Neural cell (in vitro differentiated cells): ENCODE measurements at regions not wholly inside any gene's neighbourhood (a gene's known extent, or its start where the extent isn't known, plus 50 kb on each side); places are given as distances from the start of the nearest gene placed in this dataset.

ENCODE experiments used
- H2AFZ ChIP-seq: fragments of 200-600, 300-800 bp; sonication (generic), shearing (Covaris generic); 2 replicates; pipeline ENCODE4 v1.6.0; 2014; ENCODE audit warnings: low read depth, mild to moderate bottlenecking, antibody characterized with exemption, low read length, moderate library complexity
- H3F3A ChIP-seq: fragments of 200-600 bp; shearing (Covaris generic); 2 replicates; pipeline ENCODE4 v1.6.1; 2016; ENCODE audit warnings: mild to moderate bottlenecking, moderate library complexity, mixed read lengths, antibody characterized with exemption, low read length; ENCODE audit not compliant: insufficient read depth, poor library complexity, severe bottlenecking
- H3K27ac ChIP-seq: fragments of 200-600, 300-800 bp; sonication (generic), shearing (Covaris generic); 2 replicates; pipeline ENCODE4 v1.5.1; 2014; ENCODE audit warnings: mild to moderate bottlenecking, low read length, moderate library complexity
- H3K27me3 ChIP-seq: fragments of 300-800, 200-600 bp; sonication (generic), shearing (Covaris generic); 2 replicates; pipeline ENCODE4 v1.6.0; 2014; ENCODE audit warnings: mild to moderate bottlenecking, low read depth, low read length, moderate library complexity; ENCODE audit not compliant: insufficient read depth
- H3K36me3 ChIP-seq: fragments of 300-800, 200-600 bp; sonication (generic), shearing (Covaris generic); 2 replicates; pipeline ENCODE4 v1.5.1; 2014; ENCODE audit warnings: mild to moderate bottlenecking, antibody characterized with exemption, low read length, moderate library complexity; ENCODE audit not compliant: insufficient read depth
- H3K4me2 ChIP-seq: fragments of 300-800, 200-600 bp; sonication (generic), shearing (Covaris generic); 2 replicates; pipeline ENCODE4 v1.6.0; 2014; ENCODE audit warnings: mild to moderate bottlenecking, low read length
- H3K4me3 ChIP-seq: fragments of 300-800, 200-600 bp; sonication (generic), shearing (Covaris generic); 2 replicates; pipeline ENCODE4 v1.5.1; 2014; ENCODE audit warnings: mild to moderate bottlenecking, low read length, moderate library complexity
- H3K79me2 ChIP-seq: fragments of 200-600 bp; shearing (Covaris generic); replicated peaks from 2 replicates; pipeline ENCODE4 v1.6.0; 2014; ENCODE audit warnings: mild to moderate bottlenecking, low read length, moderate library complexity; ENCODE audit not compliant: insufficient read depth
- H3K9ac ChIP-seq: fragments of 300-800, 200-600 bp; sonication (generic), shearing (Covaris generic); 2 replicates; pipeline ENCODE4 v1.6.1; 2016; ENCODE audit warnings: mild to moderate bottlenecking, low read length, mixed read lengths
- H3K9me2 ChIP-seq: fragments of 200-600 bp; shearing (Covaris generic); 2 replicates; pipeline ENCODE4 v1.6.1; 2016; ENCODE audit warnings: mild to moderate bottlenecking, low read length, mixed read lengths; ENCODE audit not compliant: insufficient read depth
- H3K9me3 ChIP-seq: fragments of 200-600, 300-800 bp; sonication (generic), shearing (Covaris generic); 2 replicates; pipeline ENCODE4 v1.6.1; 2016; ENCODE audit warnings: mild to moderate bottlenecking, mixed run types, low read length, moderate library complexity, mixed read lengths
- H4K20me1 ChIP-seq: fragments of 200-600 bp; shearing (Covaris generic); 2 replicates; pipeline ENCODE4 v1.6.1; 2016; ENCODE audit warnings: mild to moderate bottlenecking, mixed run types; ENCODE audit not compliant: insufficient read depth
- CTCF ChIP-seq: fragments of 450-650 bp; IDR thresholded peaks from 2 replicates; pipeline ENCODE4 v1.5.1; 2014; ENCODE audit warnings: antibody characterized with exemption, mild to moderate bottlenecking, moderate library complexity; ENCODE audit not compliant: poor library complexity, severe bottlenecking
- EP300 ChIP-seq: fragments of 450-650 bp; conservative IDR thresholded peaks from 2 replicates; pipeline ENCODE4 v1.6.1; 2014; ENCODE audit warnings: antibody characterized with exemption, mild to moderate bottlenecking, moderate library complexity; ENCODE audit not compliant: poor library complexity, severe bottlenecking
- EZH2 ChIP-seq: fragments of 200-600, 300-800 bp; shearing (Covaris generic), sonication (generic); IDR thresholded peaks from 2 replicates; pipeline ENCODE4 v1.6.1; 2014; ENCODE audit warnings: antibody characterized with exemption, low read length, borderline replicate concordance, mild to moderate bottlenecking; ENCODE audit not compliant: insufficient read depth, poor library complexity, severe bottlenecking
- MXI1 ChIP-seq: fragments of 450-650 bp; conservative IDR thresholded peaks from 2 replicates; pipeline ENCODE4 v1.6.1; 2014; ENCODE audit warnings: antibody characterized with exemption, mild to moderate bottlenecking; ENCODE audit not compliant: poor library complexity, severe bottlenecking
- POLR2AphosphoS5 ChIP-seq: IDR thresholded peaks from 2 replicates; pipeline ENCODE4 v1.6.1; 2012
- RAD21 ChIP-seq: fragments of 450-650 bp; conservative IDR thresholded peaks from 2 replicates; pipeline ENCODE4 v1.6.1; 2014; ENCODE audit warnings: antibody characterized with exemption, mild to moderate bottlenecking, moderate library complexity
- REST ChIP-seq: IDR thresholded peaks from 2 replicates; pipeline ENCODE4 v1.6.1; 2012; ENCODE audit warnings: borderline replicate concordance
- SMC3 ChIP-seq: fragments of 450-650 bp; conservative IDR thresholded peaks from 2 replicates; pipeline ENCODE4 v1.6.1; 2014; ENCODE audit warnings: antibody characterized with exemption, mild to moderate bottlenecking, moderate library complexity; ENCODE audit not compliant: poor library complexity
- TAF1 ChIP-seq: IDR thresholded peaks from 2 replicates; pipeline ENCODE4 v1.6.1; 2012; ENCODE audit warnings: low read depth

GRCh38 chr15:93619597-93619996 lies 530.6 kb upstream of the RGMA start:
- Histone ChIP-seq H3K27ac (no peak overlapping the region), H3K4me2 (no peak overlapping the region)

GRCh38 chr15:93617443-93617842 lies 528.4 kb upstream of the RGMA start:
- Histone ChIP-seq H2AFZ (no peak overlapping the region), H3K36me3 (no peaks in the 10 kb centered on the region)

More at GRCh38 chr15:93619597-93619996, 530.6 kb upstream of the RGMA start:
- Histone ChIP-seq H3K79me2 (no peaks in the 10 kb centered on the region), H3K9me2 (no peaks in the 10 kb centered on the region), H3K27me3 (no peaks in the 10 kb centered on the region), H4K20me1 (no peaks in the 10 kb centered on the region), H3F3A (no peaks in the 10 kb centered on the region), H3K36me3 (no peaks in the 10 kb centered on the region), H3K4me3 (no peak overlapping the region), H2AFZ (no peak overlapping the region), H3K9ac (no peak overlapping the region), H3K9me3 (no peaks in the 10 kb centered on the region)
- no peak for TF ChIP-seq RAD21
- no peak for TF ChIP-seq EP300
- no peak for TF ChIP-seq CTCF
- TF ChIP-seq POLR2AphosphoS5, result no peak
- no peak for TF ChIP-seq EZH2

More at GRCh38 chr15:93617443-93617842, 528.4 kb upstream of the RGMA start:
- H3K4me2 ChIP-seq, result no peak overlapping the region
- no peak overlapping the region for H3K4me3 ChIP-seq
- no peaks in the 10 kb centered on the region for H3K9me3 ChIP-seq
- H3F3A ChIP-seq, result no peaks in the 10 kb centered on the region
- no peaks in the 10 kb centered on the region for H3K27me3 ChIP-seq
- H3K79me2 ChIP-seq, result no peaks in the 10 kb centered on the region
- H3K27ac ChIP-seq, result no peak overlapping the region
- no peaks in the 10 kb centered on the region for H4K20me1 ChIP-seq
- H3K9me2 ChIP-seq, result no peaks in the 10 kb centered on the region
- TF ChIP-seq EZH2, result no peak
- TF ChIP-seq MXI1, result no peak
- TF ChIP-seq SMC3, result no peak
- TF ChIP-seq RAD21, result no peak
- no peak for TF ChIP-seq REST
- TF ChIP-seq TAF1, result no peak
- no peak for TF ChIP-seq POLR2AphosphoS5
- TF ChIP-seq CTCF, result no peak
- TF ChIP-seq EP300, result no peak
- no peak overlapping the region for H3K9ac ChIP-seq
